OCI-LY1 (cell line): ENCODE measurements at regions not wholly inside any gene's neighbourhood (a gene's known extent, or its start where the extent isn't known, plus 50 kb on each side); places are given as distances from the start of the nearest gene placed in this dataset.

ENCODE experiments used
- H2AFZ ChIP-seq: fragments of 200-600 bp; sonication (generic), shearing (Covaris generic); 2 replicates; pipeline ENCODE4 v1.6.0; 2014; ENCODE audit warnings: antibody characterized with exemption, mild to moderate bottlenecking, low read length
- H3F3A ChIP-seq: fragments of 200-600 bp; sonication (generic), shearing (Covaris generic); 2 replicates; pipeline ENCODE4 v1.6.0; 2014; ENCODE audit warnings: mild to moderate bottlenecking, antibody characterized with exemption, low read length, moderate library complexity; ENCODE audit not compliant: insufficient read depth
- H3K27ac ChIP-seq: fragments of 200-600 bp; sonication (generic); 2 replicates; pipeline ENCODE4 v1.5.1; 2014; ENCODE audit warnings: low read length, mixed run types, mild to moderate bottlenecking, low read depth; ENCODE audit not compliant: poor library complexity, severe bottlenecking
- H3K27me3 ChIP-seq: fragments of 200-600 bp; sonication (generic); 2 replicates; pipeline ENCODE4 v1.6.0; 2014; ENCODE audit warnings: antibody characterized with exemption, mild to moderate bottlenecking, low read length, moderate library complexity; ENCODE audit not compliant: insufficient read depth
- H3K36me3 ChIP-seq: fragments of 200-600 bp; sonication (generic); 2 replicates; pipeline ENCODE4 v1.6.1; 2014; ENCODE audit warnings: mild to moderate bottlenecking, antibody characterized with exemption, low read length, moderate library complexity, mixed read lengths; ENCODE audit not compliant: insufficient read depth
- H3K4me1 ChIP-seq: fragments of 200-600 bp; sonication (generic); 2 replicates; pipeline ENCODE4 v1.5.1; 2014; ENCODE audit warnings: mild to moderate bottlenecking, low read length, moderate library complexity; ENCODE audit not compliant: insufficient read depth, severe bottlenecking
- H3K4me2 ChIP-seq: fragments of 200-600 bp; sonication (generic), shearing (Covaris generic); 2 replicates; pipeline ENCODE4 v1.6.1; 2014; ENCODE audit warnings: low read length
- H3K4me3 ChIP-seq: fragments of 200-600 bp; sonication (generic); 2 replicates; pipeline ENCODE4 v1.5.1; 2014; ENCODE audit warnings: low read length, low read depth, mild to moderate bottlenecking, mixed read lengths; ENCODE audit not compliant: poor library complexity, severe bottlenecking
- H3K79me2 ChIP-seq: fragments of 200-600 bp; shearing (Covaris generic); 2 replicates; pipeline ENCODE4 v1.6.1; 2016; ENCODE audit warnings: mixed run types, low read length, mixed read lengths; ENCODE audit not compliant: insufficient read depth
- H3K9ac ChIP-seq: fragments of 200-600 bp; sonication (generic), shearing (Covaris generic); 2 replicates; pipeline ENCODE4 v1.6.1; 2014; ENCODE audit warnings: mild to moderate bottlenecking, low read length, mixed read lengths
- H3K9me2 ChIP-seq: fragments of 200-600 bp; sonication (generic), shearing (Covaris generic); 2 replicates; pipeline ENCODE4 v1.6.1; 2014; ENCODE audit warnings: low read depth, mild to moderate bottlenecking, low read length, mixed read lengths
- H3K9me3 ChIP-seq: fragments of 200-600 bp; shearing (Covaris generic); 2 replicates; pipeline ENCODE4 v1.6.1; 2014; ENCODE audit warnings: low read length, mixed read lengths
- H4K20me1 ChIP-seq: fragments of 200-600 bp; sonication (generic), shearing (Covaris generic); 2 replicates; pipeline ENCODE4 v1.6.0; 2016; ENCODE audit warnings: mild to moderate bottlenecking, low read length; ENCODE audit not compliant: insufficient read depth
- CTCF ChIP-seq: fragments of 200-600 bp; sonication (generic), shearing (Covaris generic); IDR thresholded peaks from 2 replicates; pipeline ENCODE4 v1.5.1; 2017; ENCODE audit warnings: mild to moderate bottlenecking, antibody characterized with exemption, low read length, moderate library complexity, mixed read lengths
- EZH2 ChIP-seq: fragments of 200-600 bp; sonication (generic), shearing (Covaris generic); IDR thresholded peaks from 2 replicates; pipeline ENCODE4 v1.8.0; 2017; ENCODE audit warnings: borderline replicate concordance, mixed run types, mild to moderate bottlenecking, antibody characterized with exemption, low read length, moderate library complexity, mixed read lengths

- H3K27me3 ChIP-seq, result no peaks in the 10 kb centered on the region
- H3K9me3 ChIP-seq, result no peaks in the 10 kb centered on the region
- no peaks in the 10 kb centered on the region for H3K36me3 ChIP-seq
- H4K20me1 ChIP-seq, result no peaks in the 10 kb centered on the region
- H2AFZ ChIP-seq, result no peak overlapping the region
- no peaks in the 10 kb centered on the region for H3K79me2 ChIP-seq
- TF ChIP-seq CTCF, result no peak
- no peak for TF ChIP-seq EZH2
- no peaks in the 10 kb centered on the region for H3K9me2 ChIP-seq
- H3F3A ChIP-seq, result no peaks in the 10 kb centered on the region
- H3K27ac ChIP-seq, result no peak overlapping the region
- no peaks in the 10 kb centered on the region for H3K4me1 ChIP-seq
- H3K4me3 ChIP-seq, result no peak overlapping the region
- H3K9ac ChIP-seq, result no peak overlapping the region
- no peak overlapping the region for H3K4me2 ChIP-seq
Observed at GRCh38 chr3:43175541-43175940, 69.7 kb upstream of the POMGNT2 start.

- H3K4me1 ChIP-seq, result no peaks in the 10 kb centered on the region
- H3F3A ChIP-seq, result no peaks in the 10 kb centered on the region
- no peaks in the 10 kb centered on the region for H3K27me3 ChIP-seq
- H3K4me2 ChIP-seq, result no peak overlapping the region
- H3K9ac ChIP-seq, result no peak overlapping the region
- H3K9me3 ChIP-seq, result no peaks in the 10 kb centered on the region
- no peaks in the 10 kb centered on the region for H3K36me3 ChIP-seq
- TF ChIP-seq CTCF (no peak), EZH2 (no peak)
- no peak overlapping the region for H3K27ac ChIP-seq
- no peaks in the 10 kb centered on the region for H3K9me2 ChIP-seq
- no peaks in the 10 kb centered on the region for H3K79me2 ChIP-seq
- H4K20me1 ChIP-seq, result no peaks in the 10 kb centered on the region
- no peak overlapping the region for H3K4me3 ChIP-seq
- H2AFZ ChIP-seq, result no peak overlapping the region
Observed at GRCh38 chr3:43173949-43174348, 68.1 kb upstream of the POMGNT2 start.

- Histone ChIP-seq H3K27me3 (no peaks in the 10 kb centered on the region), H3K4me1 (no peaks in the 10 kb centered on the region), H3K36me3 (no peaks in the 10 kb centered on the region), H3K9me2 (no peaks in the 10 kb centered on the region), H2AFZ (no peak overlapping the region), H3F3A (no peaks in the 10 kb centered on the region), H4K20me1 (no peaks in the 10 kb centered on the region), H3K27ac (no peak overlapping the region), H3K9ac (no peak overlapping the region), H3K79me2 (no peaks in the 10 kb centered on the region), H3K4me2 (no peak overlapping the region), H3K4me3 (no peak overlapping the region), H3K9me3 (no peaks in the 10 kb centered on the region)
- no peak for TF ChIP-seq CTCF
- no peak for TF ChIP-seq EZH2
Observed at GRCh38 chr3:43171748-43172147, 65.9 kb upstream of the POMGNT2 start.
